Breast epithelium (tissue), 3 donors: ENCODE measurements at regions not wholly inside any gene's neighbourhood (a gene's known extent, or its start where the extent isn't known, plus 50 kb on each side); places are given as distances from the start of the nearest gene placed in this dataset.

Experiments used
- CTCF ChIP-seq, 3 donors: fragments of 450-650 bp; IDR thresholded peaks; one replicate each; pipeline ENCODE4 v1.5.1; 2016 to 2017; ENCODE audit warnings: antibody characterized with exemption in 3 of 3, mild to moderate bottlenecking in 3 of 3, moderate library complexity in 3 of 3
- POLR2A ChIP-seq: fragments of 450-650 bp; IDR thresholded peaks from one replicate; pipeline ENCODE4 v1.6.1; 2016; ENCODE audit warnings: antibody characterized with exemption, mild to moderate bottlenecking, moderate library complexity
- POLR2AphosphoS5 ChIP-seq, 3 donors: sonication (generic); formaldehyde crosslinking; IDR thresholded peaks; one replicate each; pipeline ENCODE4 v1.6.1; 2017; ENCODE audit warnings: antibody characterized with exemption in 3 of 3

- TF ChIP-seq CTCF (IDR thresholded peaks at IDR 0.05) (no peak), POLR2AphosphoS5 (IDR thresholded peaks at IDR 0.05) (no peak), POLR2A (no peak)
Measured at GRCh38 chrX:68914479-68914946, 85.7 kb downstream of the EFNB1 start.
